GM18858 (cell line): ENCODE measurements at regions not wholly inside any gene's neighbourhood (a gene's known extent, or its start where the extent isn't known, plus 50 kb on each side); places are given as distances from the start of the nearest gene placed in this dataset.
"Not testable (repeated sequence)": the region's sequence is repeated elsewhere in the genome, so short reads cannot be mapped to it uniquely, and the experiment has no call there.

ENCODE experiments used
- ATAC-seq: cut with Tn5 transposase; IDR thresholded peaks from one replicate; pipeline ENCODE4 v1.9.1; 2021; ENCODE audit not compliant: unreplicated experiment

GRCh38 chr5:92371171-92371888 is 988.2 kb upstream of the ARRDC3 start:
- ATAC-seq = no peak

- no peak for ATAC-seq
Observed at GRCh38 chr5:92370032-92370431, 986.9 kb upstream of the ARRDC3 start.

- ATAC-seq = no peak
Observed at GRCh38 chr5:92369587-92369986, 986.5 kb upstream of the ARRDC3 start.

- no peak for ATAC-seq
Observed at GRCh38 chr5:92364986-92365550, 982.0 kb upstream of the ARRDC3 start.

- no peak for ATAC-seq
Observed at GRCh38 chr5:92353107-92354030, 970.3 kb upstream of the ARRDC3 start.

GRCh38 chr5:92337772-92338234 is 954.7 kb upstream of the ARRDC3 start:
- ATAC-seq = no peak

GRCh38 chr5:92332039-92332438 is 948.9 kb upstream of the ARRDC3 start:
- ATAC-seq = no peak

- no peak for ATAC-seq
Observed at GRCh38 chr5:92330365-92330764, 947.2 kb upstream of the ARRDC3 start.

GRCh38 chr5:92329759-92330158 is 946.6 kb upstream of the ARRDC3 start:
- ATAC-seq = no peak

- ATAC-seq = no peak
Observed at GRCh38 chr5:92328584-92329259, 945.6 kb upstream of the ARRDC3 start.

- no peak for ATAC-seq
Observed at GRCh38 chr5:92320446-92320845, 937.3 kb upstream of the ARRDC3 start.

GRCh38 chr5:92313385-92313784 is 930.3 kb upstream of the ARRDC3 start:
- no peak for ATAC-seq

- ATAC-seq = peak; percentile 56
Observed at GRCh38 chr5:92309336-92309991, 926.3 kb upstream of the ARRDC3 start.

- no peak for ATAC-seq
Observed at GRCh38 chr5:92308679-92309078, 925.6 kb upstream of the ARRDC3 start.

- not testable (repeated sequence) for ATAC-seq
Observed at GRCh38 chr5:92302356-92302755, 919.2 kb upstream of the ARRDC3 start.

GRCh38 chr5:92283521-92283920 is 900.4 kb upstream of the ARRDC3 start:
- no peak for ATAC-seq

- ATAC-seq = not testable (repeated sequence)
Observed at GRCh38 chr5:92271750-92272149, 888.6 kb upstream of the ARRDC3 start.

GRCh38 chr5:92268343-92268742 is 885.2 kb upstream of the ARRDC3 start:
- ATAC-seq = no peak

GRCh38 chr5:92267830-92268229 is 884.7 kb upstream of the ARRDC3 start:
- no peak for ATAC-seq

GRCh38 chr5:92265804-92266203 is 882.7 kb upstream of the ARRDC3 start:
- ATAC-seq = no peak

- ATAC-seq = not testable (repeated sequence)
Observed at GRCh38 chr5:92255605-92256004, 872.5 kb upstream of the ARRDC3 start.
